GM11168 (cell line): ENCODE measurements at regions not wholly inside any gene's neighbourhood (a gene's known extent, or its start where the extent isn't known, plus 50 kb on each side); places are given as distances from the start of the nearest gene placed in this dataset.
"Not testable (repeated sequence)": the region's sequence is repeated elsewhere in the genome, so short reads cannot be mapped to it uniquely, and the experiment has no call there.

Experiments used
- in situ Hi-C: fragments of 300-500 bp; cut with MboI; formaldehyde crosslinking; loops from one replicate; pipeline ENCODE4 v1.12.0; 2022; ENCODE audit warnings: low sequenced_read_pairs; ENCODE audit not compliant: unreplicated experiment

DNA sequence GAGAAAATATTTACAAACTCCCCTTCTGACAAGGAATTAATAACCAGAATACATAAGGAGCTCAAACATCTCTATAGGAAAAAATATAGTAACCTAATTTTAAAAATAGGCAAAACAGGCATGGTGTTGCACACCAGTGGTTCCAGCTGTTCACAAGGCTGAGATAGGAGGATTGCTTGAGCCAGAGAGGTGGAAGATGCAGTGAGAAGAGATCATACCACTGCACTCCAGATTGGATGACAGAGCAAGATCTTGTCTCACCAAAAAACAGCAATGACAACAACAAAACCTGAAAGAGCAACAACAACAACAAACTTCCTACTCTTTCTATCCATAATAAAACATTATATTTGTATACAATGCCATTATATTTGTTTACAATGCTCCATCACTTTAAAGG is 304.4 kb upstream of the CNTNAP2 start:
- in situ Hi-C loops: no loop called here

DNA sequence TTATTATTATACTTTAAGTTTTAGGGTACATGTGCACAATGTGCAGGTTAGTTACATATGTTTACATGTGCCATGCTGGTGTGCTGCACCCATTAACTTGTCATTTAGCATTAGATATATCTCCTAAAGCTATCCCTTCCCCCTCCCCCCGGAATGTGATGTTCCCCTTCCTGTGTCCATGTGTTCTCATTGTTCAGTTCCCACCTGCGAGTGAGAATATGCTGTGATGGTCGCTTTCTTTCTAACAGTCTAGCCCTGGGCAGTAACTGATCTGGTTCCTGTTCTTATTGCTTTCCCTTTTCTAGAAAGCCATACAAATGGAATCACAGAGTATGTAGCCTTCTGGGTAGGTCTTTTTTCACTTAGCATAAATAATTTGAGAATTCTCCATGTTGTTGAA is 311.1 kb upstream of the CNTNAP2 start:
- in situ Hi-C loops: not testable (repeated sequence)

DNA sequence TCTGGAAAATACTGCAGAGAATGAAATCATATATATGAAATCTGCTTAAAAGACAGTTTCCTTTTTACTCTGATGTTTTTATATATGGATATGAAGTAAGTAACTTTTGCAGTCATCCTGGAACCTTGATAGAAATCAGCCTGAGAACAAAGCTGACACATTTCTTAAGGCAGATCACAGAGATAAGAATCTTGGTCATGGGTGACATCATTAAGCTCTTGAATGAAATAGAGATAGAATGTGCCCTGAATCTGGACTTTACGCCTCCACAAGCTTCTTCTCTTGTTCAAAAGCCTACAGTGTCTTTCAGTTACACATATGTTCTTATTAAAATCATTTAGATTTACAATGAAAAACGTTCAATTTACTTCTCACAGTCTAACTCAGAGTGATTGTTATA is 319.1 kb upstream of the CNTNAP2 start:
- in situ Hi-C loops: no loop called here

DNA sequence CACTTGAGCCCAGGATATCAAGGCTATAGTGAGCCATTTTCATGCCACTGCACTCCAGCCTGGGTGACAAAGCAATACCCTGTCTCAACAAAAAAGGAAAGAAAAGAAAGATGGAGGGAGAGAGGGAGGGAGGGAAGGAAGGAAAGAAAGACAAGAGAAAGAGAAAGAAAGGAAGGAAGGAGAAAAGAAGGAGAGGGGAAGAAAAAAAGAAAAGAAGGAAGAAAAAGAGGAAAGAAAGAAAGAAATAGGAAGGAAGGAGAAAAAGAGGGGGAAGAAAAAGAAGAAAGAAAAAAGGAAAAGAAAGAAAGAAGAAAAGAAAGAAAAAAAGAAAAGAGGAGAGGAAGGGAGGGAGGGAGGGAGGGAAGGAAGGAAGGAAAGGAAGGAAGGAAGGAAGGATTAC is 321.5 kb upstream of the CNTNAP2 start:
- in situ Hi-C loops: no loop called here

DNA sequence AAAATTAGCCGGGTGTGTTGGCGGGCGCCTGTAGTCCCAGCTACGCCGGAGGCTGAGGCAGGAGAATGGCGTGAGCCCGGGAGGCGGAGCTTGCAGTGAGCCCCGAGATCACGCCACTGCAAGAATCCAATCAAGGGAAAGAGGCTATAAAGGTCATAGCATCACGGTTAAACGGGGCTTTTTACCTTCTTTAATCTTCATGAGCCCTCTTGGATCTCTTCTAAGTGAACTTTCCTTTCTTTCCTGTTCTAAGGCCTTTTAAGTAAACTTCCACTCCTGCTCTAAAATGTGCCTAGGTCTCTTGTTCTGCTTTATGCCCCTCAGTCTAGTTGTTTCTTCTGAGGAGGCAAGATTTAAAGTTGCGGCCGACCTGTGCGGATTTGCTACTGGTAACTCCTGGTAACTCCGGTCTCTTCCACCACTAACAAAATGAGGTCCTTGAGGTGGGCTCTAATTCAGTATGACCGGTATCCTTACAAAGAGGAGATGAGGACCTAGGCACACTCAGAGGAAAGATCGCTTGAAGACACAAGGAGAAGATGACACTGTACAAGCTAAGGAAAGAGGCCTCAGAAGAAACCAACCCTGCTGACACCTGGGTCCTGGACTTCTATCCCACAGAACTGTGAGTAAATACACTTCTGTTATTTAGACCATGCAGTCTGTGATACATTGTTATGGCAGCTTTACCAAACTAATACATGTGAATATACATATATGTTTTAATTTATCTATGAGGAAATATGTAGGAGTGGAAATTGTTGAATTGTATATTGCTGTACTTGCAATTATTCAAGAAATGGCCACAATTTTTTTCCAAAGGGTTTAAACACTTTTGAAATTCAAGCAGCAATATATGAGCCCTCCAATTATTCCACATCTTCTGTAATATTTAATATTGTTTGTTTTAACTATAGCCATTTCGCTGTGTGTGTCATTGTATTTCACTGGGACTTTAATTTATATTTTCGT is 331.5 kb upstream of the CNTNAP2 start:
- in situ Hi-C loops: no loop called here

DNA sequence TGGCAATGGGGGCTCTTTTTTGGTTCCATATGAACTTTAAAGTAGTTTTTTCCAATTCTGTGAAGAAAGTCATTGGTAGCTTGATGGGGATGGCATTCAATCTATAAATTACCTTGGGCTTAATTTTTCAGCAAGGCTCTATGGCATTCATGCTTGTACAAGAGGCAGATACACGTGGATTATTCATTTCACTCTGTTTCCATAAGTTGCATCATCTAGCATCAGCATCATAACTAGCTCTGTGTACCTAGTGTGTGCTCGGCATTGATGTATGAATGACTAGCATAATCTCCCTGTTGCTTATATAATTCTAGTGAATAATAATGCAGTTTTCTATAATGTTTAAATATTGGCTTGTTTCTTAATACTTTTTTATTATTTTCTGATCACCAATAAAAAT is 335.2 kb upstream of the CNTNAP2 start:
- in situ Hi-C loops: not testable (repeated sequence)

DNA sequence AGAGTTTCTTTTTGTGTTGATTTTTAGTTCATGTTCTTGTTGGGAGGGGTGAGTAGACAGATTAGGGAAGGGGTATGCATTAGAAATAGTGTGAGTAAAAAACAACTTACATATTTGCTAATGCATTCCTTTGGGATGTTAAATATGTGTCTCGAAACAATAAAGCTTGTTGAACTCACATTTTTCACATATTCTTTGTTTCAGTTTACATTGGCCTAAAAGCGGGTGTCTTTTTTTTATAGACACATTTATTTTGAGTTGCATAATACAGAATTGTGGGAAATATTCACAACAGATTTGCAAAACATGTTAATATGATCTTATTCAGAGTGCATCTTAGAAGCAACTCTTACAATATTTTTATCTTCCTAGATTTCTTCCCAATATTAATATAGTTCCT is 337.5 kb upstream of the CNTNAP2 start:
- in situ Hi-C loops: no loop called here

DNA sequence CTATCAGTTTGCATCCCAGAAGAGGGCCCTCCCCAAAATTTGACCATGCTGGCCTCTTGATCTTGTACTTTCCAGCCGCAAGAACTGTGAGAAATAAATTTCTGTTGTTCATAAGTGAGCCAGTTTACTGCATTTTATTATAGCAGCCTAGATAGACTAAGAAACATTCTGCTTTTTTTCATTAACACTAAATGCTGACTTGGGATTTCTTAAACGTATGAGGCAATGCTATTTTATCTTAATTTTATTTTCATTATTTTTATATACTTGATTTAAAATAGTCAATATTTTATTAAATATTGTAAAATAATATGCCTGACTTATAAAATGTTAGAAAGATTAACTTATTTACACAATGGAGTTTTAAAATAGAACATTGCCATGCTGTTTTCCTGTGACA is 341.8 kb upstream of the CNTNAP2 start:
- in situ Hi-C loops: no loop called here

DNA sequence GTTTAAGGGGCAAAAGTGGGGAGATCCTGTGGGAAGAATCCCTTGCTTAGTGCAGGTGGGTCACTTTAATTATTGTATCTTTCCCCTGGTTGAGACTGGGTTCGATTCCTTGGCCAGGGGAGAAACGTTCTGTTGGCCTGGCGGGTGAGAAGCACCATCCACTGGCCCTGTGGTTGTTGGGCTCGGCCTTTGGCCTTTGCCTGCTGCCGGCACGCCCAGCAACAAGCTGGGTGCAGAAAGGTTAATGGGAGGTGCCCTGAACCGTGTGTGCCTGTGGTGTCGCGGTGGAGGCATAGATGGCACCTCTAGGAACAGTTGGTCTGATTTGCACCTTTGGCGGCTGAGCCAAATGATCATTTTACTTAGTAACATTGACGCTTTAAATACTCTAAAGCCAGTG is 363.6 kb upstream of the CNTNAP2 start:
- in situ Hi-C loops: no loop called here

DNA sequence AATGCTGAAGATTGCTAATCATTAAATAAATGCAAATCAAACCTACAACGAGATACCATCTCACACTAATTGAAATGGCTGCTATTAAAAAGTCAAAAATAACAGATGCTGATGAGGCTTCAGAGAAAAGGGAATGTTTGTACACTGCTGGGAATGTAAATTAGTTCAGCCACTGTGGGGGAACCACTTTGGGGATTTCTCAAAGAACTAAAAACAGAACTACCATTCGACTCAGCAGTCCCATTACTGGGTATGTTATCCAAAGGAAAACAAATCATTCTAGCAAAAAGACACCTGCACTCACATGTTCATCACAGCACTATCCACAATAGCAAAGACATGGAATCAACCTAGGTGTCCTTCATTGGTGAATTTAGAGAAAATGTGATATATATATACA is 379.0 kb upstream of the CNTNAP2 start:
- in situ Hi-C loops: no loop called here

DNA sequence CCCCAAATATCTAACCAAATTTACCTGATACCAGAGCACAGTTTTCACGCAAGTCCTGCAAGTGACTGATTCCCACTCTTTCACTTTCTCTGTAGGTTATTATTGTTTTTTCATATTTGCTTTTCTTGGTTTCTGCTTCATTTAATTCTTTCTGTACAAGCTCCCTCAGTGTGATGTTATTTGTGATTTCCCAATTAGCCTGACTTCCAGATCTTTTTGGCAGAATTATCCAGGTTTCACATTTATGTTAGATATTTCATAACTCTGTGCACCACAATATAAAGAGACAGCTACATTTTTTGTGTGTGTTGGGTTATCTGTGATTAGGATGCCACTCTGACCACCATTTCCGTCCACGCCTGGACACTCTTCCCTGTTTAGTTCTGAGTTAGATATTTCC is 381.5 kb upstream of the CNTNAP2 start:
- in situ Hi-C loops: no loop called here

DNA sequence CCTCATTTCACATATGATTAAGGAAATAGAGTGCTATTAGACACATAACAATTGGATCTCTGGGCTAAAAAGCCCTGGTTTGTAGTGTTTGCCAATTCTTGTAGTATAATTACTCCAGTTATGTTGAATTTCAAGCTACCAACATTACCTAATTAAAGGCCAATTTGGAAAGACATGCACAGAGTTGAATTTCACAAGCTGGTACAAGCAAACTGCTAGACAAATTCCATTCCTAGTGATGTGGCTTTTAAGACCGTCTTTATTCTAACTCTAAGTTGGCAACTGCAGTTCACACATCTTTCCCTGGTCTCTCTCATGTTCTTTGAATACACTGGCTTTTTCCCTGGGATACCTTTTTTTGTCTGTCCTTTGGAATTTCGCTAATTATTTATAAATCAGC is 384.1 kb upstream of the CNTNAP2 start:
- in situ Hi-C loops: no loop called here

DNA sequence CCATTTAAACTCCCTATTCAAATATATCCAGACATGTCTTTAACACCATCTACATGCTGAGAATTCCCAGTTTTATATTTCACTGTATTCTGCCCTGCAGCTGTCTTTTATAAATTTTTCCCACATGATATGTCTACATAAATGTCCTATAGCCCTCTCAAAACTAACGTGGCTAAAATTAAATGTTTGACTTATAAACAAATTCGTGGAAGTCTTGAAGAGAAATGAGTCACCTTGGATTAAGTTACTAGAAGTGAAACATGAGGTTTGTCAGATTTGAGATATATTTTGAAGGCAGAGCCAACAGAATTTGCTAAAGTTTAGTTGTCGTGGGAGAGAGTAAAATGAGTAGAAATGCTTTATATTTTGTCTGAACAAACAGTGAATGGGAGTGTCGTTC is 386.9 kb upstream of the CNTNAP2 start:
- in situ Hi-C loops: no loop called here

DNA sequence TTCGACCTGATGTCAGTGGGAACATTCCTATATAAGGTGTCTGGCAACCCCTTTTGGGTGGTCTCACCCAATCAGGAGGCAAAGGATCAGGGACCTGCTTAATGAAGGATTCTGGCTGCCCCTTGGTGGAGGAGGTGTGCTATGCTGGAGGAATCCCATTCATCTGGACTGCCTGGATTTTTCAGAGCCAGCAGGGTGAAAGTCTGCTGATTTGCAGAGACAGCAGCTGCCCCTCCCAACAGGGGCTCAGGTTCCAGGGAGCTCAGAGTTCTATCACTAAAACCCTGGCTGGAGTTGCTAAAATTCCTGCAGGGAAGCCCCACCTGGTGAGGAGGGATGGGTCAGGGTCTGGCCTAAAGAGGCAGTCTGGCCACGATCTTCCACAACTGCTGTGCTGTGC is 398.5 kb upstream of the CNTNAP2 start:
- in situ Hi-C loops: no loop called here

DNA sequence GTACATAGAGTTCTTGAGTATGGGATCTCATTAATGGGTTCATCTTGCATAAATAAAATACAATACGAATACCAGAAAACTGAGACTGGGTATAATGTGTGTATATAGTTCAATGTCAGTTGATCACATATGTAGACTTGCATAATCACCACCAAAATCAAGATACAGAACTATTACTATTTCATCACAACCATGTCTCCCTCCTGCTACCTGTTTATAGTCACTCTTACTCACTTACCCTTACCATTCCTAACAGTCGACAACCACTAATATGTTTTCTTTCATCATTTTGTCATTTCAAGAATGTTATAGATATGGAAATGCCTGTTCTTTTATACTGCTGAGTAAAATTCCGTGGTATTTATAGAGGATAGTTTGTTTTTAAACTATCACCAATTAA is 416.1 kb upstream of the CNTNAP2 start:
- in situ Hi-C loops: no loop called here

DNA sequence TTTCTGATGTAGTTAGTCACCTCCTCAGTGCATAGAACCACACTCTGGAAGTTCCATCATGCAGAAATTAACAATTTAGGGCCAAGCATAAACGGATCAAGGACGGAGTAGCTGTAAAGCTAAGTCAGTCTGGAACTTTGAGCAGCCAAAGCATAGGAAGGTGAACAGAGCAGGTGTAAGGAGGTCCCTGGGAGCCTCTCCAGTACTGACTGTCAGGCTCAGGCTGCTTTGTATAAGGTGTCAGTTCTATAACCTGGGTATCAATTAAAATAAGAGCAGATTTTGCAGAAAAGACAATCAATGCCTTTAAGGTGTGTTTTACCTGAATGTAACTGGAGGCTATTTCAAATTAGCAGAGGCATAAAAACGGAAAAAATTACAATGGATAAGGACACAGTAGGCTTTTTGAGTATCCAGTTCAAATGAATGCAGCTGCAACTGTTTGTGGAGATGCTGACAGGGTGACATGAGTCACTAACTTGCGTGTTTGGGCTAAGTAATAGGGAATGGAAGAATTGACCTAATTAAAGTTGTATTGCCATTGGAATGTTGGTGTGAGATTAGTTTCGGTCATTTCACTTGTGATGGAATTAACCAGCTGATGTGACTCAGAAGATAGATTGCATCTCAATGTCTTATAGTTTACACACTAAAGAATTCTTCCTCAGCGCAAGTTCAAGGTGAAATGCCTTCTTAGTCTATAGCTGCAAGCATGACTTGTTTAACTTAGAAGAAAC is 417.9 kb upstream of the CNTNAP2 start:
- in situ Hi-C loops: no loop called here

DNA sequence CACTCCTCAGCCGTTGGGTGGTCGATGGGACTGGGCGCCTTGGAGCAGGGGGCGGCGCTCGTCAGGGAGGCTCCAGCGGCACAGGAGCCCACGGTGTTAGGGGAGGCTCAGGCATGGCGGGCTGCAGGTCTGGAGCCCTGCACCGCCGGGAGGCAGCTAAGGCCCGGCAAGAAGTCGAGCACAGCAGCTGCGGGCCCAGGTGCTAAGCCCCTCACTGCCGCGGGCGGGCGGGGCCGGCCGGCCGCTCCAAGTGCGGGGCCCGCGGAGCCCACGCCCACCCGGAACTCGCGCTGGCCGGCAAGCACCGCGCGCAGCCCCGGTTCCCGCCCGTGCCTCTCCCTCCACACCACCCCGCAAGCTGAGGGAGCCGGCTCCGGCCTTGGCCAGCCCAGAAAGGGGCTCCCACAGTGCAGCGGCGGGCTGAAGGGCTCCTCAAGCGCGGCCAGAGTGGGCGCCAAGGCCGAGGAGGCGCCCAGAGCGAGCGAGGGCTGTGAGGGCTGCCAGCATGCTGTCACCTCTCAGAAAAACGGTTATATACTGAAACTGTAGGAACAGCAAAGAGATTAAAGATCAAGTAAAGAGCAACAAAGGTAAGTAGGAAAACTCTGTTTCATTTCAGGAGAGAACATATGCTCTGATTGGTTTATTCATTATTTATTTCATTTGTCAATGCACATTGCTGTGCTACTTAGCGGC is 419.0 kb upstream of the CNTNAP2 start:
- in situ Hi-C loops: not testable (repeated sequence)

DNA sequence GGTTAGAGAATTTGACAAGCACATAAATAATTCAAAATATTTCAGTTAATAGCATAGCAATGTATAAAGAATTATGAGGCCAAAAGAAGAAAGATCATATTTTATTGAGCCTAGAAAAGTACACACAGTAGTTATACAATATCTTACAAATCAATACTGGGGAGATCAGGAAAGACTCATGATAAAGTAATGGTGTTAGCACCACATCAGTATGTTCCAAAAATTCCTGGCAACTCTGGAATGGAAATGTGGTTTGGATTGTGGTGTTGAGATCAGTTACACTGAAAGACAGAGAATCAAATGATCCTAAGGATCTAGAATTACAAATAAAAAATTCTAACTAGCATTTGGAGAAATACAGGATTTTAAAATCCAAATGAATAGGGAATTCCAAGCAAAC is 420.5 kb upstream of the CNTNAP2 start:
- in situ Hi-C loops: no loop called here

DNA sequence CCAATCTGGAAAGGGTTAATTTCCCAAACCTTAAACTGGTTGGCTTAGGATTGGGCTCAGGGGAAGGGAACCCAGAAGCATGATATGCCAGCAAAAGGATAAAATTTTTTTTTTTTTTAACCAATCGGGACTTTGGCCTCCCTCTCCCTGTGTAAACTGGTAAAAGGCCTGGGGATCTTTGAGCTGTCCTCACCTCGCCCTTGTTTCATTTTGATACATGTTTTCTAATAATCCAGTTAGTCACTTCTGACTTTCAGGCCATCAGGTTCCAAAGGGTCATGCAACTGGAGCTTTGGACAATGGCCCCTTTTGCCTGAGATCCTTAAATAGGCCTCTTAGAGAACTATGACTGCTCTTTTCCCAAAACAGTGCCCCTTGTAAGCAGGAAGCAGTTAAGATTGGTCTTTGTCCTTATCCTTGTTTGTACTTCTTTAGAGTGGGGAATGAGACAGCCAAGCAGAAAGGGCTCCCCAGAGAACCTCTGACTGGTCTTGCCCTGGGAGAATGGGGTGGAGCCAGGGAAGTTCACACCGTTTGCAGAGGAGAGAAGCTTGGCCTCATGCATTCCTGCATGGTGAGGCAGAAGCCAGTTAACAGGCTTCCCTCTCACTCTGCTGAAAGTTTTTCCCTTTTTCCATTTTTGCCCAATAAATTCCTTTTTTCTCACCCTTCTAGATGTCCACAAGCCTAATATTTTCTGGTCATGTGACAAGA is 424.2 kb upstream of the CNTNAP2 start:
- in situ Hi-C loops: no loop called here

DNA sequence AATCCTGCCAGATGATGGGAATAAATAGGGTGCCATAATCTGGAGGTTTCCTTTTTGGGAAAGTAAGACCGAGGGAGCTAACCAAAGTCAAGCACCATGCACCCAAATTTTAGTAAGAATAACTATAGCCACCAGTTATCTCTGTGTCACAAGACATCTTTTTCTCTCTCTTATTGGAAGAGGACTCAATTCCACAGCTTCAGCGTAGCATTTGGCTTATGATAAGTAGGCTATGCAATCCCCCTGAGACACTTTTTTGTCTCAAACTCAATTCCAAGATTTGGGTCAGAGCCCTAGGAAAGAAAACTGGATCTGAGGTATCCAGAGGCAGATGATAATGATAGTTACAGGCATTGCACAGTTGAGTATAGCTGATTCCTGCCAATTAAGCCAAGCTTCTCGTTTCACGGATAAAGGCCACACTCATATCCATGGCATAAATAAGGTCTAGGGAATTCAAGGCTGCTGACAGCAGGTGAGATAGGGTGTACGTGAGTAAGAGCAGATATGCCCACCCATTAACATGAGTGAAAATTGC is 425.2 kb upstream of the CNTNAP2 start:
- in situ Hi-C loops: no loop called here
